GM10266 (cell line): ENCODE measurements at regions not wholly inside any gene's neighbourhood (a gene's known extent, or its start where the extent isn't known, plus 50 kb on each side); places are given as distances from the start of the nearest gene placed in this dataset.

Source experiments
- DNase-seq: peaks from one replicate; pipeline ENCODE4 v3.0.0; 2012; ENCODE audit errors: extremely low spot score
- TF ChIP-seq, protein P1 (sequence below): IDR thresholded peaks from 2 replicates; pipeline ENCODE4 v1.5.1; 2012; ENCODE audit warnings: mild to moderate bottlenecking, low read depth; ENCODE audit not compliant: control insufficient read depth, insufficient read depth; ENCODE audit errors: missing control alignments

GRCh38 chr6:138645976-138646640 is 127.5 kb upstream of the CCDC28A start:
- no peak for DNase-seq
- TF ChIP-seq, protein P1, sequence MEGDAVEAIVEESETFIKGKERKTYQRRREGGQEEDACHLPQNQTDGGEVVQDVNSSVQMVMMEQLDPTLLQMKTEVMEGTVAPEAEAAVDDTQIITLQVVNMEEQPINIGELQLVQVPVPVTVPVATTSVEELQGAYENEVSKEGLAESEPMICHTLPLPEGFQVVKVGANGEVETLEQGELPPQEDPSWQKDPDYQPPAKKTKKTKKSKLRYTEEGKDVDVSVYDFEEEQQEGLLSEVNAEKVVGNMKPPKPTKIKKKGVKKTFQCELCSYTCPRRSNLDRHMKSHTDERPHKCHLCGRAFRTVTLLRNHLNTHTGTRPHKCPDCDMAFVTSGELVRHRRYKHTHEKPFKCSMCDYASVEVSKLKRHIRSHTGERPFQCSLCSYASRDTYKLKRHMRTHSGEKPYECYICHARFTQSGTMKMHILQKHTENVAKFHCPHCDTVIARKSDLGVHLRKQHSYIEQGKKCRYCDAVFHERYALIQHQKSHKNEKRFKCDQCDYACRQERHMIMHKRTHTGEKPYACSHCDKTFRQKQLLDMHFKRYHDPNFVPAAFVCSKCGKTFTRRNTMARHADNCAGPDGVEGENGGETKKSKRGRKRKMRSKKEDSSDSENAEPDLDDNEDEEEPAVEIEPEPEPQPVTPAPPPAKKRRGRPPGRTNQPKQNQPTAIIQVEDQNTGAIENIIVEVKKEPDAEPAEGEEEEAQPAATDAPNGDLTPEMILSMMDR: no peak

DNA sequence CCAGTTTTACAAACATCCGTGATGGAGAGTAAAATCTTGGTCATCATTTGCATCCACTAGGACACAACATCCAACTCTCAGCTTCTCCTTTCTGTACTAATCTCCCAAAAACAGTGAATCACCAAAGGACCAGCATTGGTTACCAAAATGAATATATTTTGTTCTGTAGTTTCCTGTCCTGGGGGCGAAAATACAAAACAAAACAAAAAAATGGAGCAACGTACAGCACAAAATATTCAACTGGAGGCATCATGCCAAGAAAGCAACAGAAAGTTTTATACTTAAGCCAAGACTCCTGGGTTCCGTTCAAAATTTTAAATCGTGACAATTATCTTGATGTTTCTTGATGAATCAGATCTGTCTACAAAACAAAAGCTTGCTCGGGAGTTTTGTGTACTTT is 126.6 kb upstream of the CCDC28A start:
- TF ChIP-seq, protein P1: no peak
- DNase-seq: no peak

DNA sequence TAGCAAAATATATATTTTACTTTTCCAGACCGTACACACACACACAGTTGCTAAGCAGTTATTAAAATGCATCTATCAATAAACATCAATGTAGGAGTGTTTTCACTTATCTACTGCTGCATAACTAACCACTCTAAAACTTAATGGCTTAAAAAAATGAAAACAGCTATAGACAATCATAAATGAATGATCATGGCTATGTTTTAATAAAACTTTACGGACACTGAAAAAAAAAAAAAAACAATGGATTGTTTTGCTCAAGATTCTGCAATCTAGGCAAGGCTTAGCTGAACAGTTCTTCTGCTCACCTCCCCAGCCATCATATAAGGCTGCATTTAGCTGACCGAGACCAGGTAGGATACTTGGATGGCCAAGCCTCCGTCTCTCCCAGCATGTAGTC is 125.4 kb upstream of the CCDC28A start:
- TF ChIP-seq, protein P1: no peak
- DNase-seq: no peak

GRCh38 chr6:138651491-138651890 is 122.1 kb upstream of the CCDC28A start:
- DNase-seq: no peak
- TF ChIP-seq, protein P1: no peak

- DNase-seq: no peak
- TF ChIP-seq, protein P1: no peak
Measured at GRCh38 chr6:138652824-138653223, 120.7 kb upstream of the CCDC28A start.

DNA sequence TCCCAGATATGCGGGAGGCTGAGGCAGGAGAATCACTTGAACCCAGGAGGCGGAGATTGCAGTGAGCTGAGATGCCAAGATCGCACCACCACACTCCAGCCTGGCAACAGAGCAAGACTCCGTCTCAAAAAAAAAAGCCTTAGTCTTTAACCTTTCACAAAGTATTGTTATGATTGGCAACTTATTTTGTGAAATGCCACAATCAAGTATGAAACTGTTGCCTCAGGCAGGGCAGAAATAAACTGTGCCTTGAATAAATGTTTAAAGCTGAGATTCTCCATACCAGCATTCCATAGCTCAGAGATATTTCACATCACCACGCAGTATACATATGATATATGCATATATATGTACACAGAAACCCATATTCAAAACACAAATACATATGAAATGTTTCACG is 120.1 kb upstream of the CCDC28A start:
- TF ChIP-seq, protein P1: no peak
- no peak for DNase-seq

DNA sequence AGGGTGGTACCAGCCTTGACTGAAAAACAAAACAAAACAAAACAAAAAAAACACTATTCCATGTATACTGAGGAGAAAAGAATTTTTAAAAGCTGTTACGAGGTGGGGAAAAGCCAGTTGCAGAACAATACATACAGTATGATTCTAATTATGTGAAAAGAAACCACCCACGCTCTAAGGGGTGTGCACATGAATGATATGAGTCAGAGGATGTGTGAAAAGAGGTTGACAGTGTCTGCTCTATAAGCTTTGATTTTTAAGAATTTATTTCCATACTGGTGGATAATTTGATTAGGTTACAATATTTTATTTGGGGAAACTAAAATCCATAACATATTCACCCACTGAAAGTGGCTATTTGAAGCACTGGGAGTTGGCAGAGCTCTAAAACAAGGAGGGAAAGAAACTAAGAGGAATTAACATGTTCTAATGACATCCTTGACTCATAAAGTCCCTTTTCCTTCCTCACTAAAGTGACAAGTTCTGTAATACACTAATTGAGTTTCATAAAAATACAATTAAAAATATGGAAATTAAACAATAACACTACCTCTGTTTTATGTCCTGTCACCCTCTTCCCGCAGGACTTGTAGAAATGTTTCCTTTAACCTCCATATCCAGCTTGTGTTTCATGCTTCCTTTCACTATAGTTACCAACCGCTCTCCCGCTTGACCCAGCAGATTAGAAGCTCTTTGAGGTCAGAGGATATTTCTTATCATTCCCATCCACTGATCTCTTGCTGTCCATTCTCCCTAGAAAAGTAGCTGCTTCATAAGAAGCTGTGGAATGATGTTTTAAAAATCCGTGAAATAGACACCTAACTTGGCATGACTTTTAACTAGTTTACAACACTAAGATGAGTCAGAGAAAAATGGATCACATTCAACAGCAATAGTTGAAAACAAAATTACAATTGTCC is 118.6 kb upstream of the CCDC28A start:
- DNase-seq: peak; percentile 49
- TF ChIP-seq, protein P1: no peak
